ENCODE measurements at regions not wholly inside any gene's neighbourhood (a gene's known extent, or its start where the extent isn't known, plus 50 kb on each side); places are given as distances from the start of the nearest gene placed in this dataset.

DNA sequence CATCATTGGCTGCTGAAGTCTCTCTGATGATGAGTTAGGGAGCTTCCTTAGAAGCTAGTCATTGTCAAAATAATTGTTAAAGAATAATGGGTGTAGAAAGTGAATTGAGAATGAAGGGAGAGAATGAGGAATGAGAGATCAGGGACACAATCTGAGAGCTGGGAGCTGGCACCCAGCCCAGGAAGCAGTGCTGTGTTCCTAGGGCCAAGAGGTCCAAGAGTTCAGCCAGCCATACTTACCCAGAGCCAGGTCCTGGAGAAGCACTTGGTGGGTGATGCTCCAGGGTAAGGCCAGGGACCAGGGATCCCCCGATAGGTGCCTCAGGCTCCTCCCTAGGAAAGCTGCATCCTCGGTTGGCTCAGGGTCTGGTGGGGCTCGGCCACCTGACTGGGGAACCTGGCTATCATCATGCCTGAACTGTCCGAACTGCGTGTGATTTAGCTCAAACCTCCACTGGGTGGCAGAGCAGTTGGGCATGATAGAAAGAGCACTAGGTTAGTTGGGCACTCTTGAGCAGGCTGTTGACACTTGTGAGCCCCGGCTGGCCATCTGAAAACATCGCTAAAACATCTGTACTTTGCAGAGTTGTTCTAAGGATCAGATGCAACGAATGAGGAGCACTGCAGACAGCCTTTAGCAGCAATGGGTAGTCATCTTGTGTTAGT, 123.9 kb upstream of the NCAM1 start:
- Histone ChIP-seq H3K9me3 (ENCODE audit: insufficient read depth, low read depth, low read length) (no peaks in the 10 kb centered on the region), H3K27me3 (ENCODE audit: insufficient read depth, low read length) (no peaks in the 10 kb centered on the region), H3K27ac (ENCODE audit: low read length) (no peak overlapping the region), H3K36me3 (ENCODE audit: insufficient read depth, low read depth, low read length) (no peaks in the 10 kb centered on the region), H3K4me1 (ENCODE audit: insufficient read depth, low read length) (no peaks in the 10 kb centered on the region), H3K4me3 (ENCODE audit: low read length) (no peak overlapping the region), H3K9ac (ENCODE audit: low read depth, low read length) (no peak overlapping the region)

- H3K27ac ChIP-seq (ENCODE audit: low read length): no peak overlapping the region
- H3K4me1 ChIP-seq (ENCODE audit: insufficient read depth, low read length): no peaks in the 10 kb centered on the region
- no peaks in the 10 kb centered on the region for H3K27me3 ChIP-seq (ENCODE audit: insufficient read depth, low read length)
- H3K4me3 ChIP-seq (ENCODE audit: low read length): no peak overlapping the region
- H3K9me3 ChIP-seq (ENCODE audit: insufficient read depth, low read depth, low read length): no peaks in the 10 kb centered on the region
- no peak overlapping the region for H3K9ac ChIP-seq (ENCODE audit: low read depth, low read length)
- H3K36me3 ChIP-seq (ENCODE audit: insufficient read depth, low read depth, low read length): no peaks in the 10 kb centered on the region
These were observed 122.2 kb upstream of the NCAM1 start for GRCh38 chr11:112839051-112839450.

- Histone ChIP-seq H3K9me3 (ENCODE audit: insufficient read depth, low read depth, low read length) (no peaks in the 10 kb centered on the region), H3K9ac (ENCODE audit: low read depth, low read length) (no peak overlapping the region), H3K27ac (ENCODE audit: low read length) (no peak overlapping the region), H3K36me3 (ENCODE audit: insufficient read depth, low read depth, low read length) (no peaks in the 10 kb centered on the region), H3K27me3 (ENCODE audit: insufficient read depth, low read length) (no peaks in the 10 kb centered on the region), H3K4me3 (ENCODE audit: low read length) (no peak overlapping the region), H3K4me1 (ENCODE audit: insufficient read depth, low read length) (no peaks in the 10 kb centered on the region)
These were observed 119.5 kb upstream of the NCAM1 start for GRCh38 chr11:112841729-112842128.

DNA sequence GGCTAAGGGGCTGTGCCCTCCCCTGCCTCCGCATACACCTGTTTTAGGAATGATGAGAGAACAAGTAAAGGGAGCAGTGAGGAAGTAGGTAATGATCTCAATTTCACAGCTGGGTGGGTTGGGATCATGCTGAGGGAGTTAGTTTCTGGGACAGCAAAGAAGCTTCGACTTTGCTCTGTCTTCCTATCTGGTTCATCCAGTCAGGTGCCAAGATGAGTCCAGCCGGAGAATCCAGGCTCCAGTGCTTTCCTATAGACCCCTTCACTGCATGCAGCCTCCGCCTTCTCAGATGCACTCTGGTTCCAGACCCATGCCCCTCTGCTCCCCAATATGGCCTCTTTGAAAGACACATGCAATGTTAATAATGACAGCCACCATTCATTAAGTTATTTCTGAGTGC, 119.1 kb upstream of the NCAM1 start:
- Histone ChIP-seq H3K4me3 (ENCODE audit: low read length) (no peak overlapping the region), H3K9ac (ENCODE audit: low read depth, low read length) (no peak overlapping the region), H3K27ac (ENCODE audit: low read length) (no peak overlapping the region), H3K27me3 (ENCODE audit: insufficient read depth, low read length) (no peaks in the 10 kb centered on the region), H3K4me1 (ENCODE audit: insufficient read depth, low read length) (no peaks in the 10 kb centered on the region), H3K36me3 (ENCODE audit: insufficient read depth, low read depth, low read length) (no peaks in the 10 kb centered on the region), H3K9me3 (ENCODE audit: insufficient read depth, low read depth, low read length) (no peaks in the 10 kb centered on the region)

DNA sequence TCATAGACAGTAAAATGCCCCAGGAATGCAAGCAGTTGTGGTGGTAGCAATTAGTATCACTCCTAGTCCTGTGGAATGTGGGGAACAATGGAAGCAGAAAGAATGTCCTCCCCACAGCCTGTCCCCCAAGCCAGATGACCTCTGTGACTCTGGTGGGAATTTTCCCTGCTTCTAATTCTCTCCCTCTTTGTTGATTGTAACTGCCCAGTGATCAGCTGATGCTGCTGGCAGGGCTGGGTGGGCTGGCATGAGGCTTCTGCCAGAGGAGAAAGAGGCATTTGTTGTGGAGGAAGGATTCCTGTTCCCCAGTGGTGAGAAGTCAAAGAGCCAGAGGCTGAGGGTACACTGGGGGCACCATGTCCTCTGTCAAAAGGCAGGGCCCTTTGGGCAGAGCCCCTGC, 116.7 kb upstream of the NCAM1 start:
- Histone ChIP-seq H3K4me1 (ENCODE audit: insufficient read depth, low read length) (no peaks in the 10 kb centered on the region), H3K36me3 (ENCODE audit: insufficient read depth, low read depth, low read length) (no peaks in the 10 kb centered on the region), H3K9ac (ENCODE audit: low read depth, low read length) (no peak overlapping the region), H3K9me3 (ENCODE audit: insufficient read depth, low read depth, low read length) (no peaks in the 10 kb centered on the region), H3K27ac (ENCODE audit: low read length) (no peak overlapping the region), H3K27me3 (ENCODE audit: insufficient read depth, low read length) (no peaks in the 10 kb centered on the region), H3K4me3 (ENCODE audit: low read length) (no peak overlapping the region)

- H3K27ac ChIP-seq (ENCODE audit: low read length): no peak overlapping the region
- H3K9ac ChIP-seq (ENCODE audit: low read depth, low read length): no peak overlapping the region
- H3K4me3 ChIP-seq (ENCODE audit: low read length): no peak overlapping the region
- no peaks in the 10 kb centered on the region for H3K27me3 ChIP-seq (ENCODE audit: insufficient read depth, low read length)
- no peaks in the 10 kb centered on the region for H3K36me3 ChIP-seq (ENCODE audit: insufficient read depth, low read depth, low read length)
- H3K4me1 ChIP-seq (ENCODE audit: insufficient read depth, low read length): no peaks in the 10 kb centered on the region
- H3K9me3 ChIP-seq (ENCODE audit: insufficient read depth, low read depth, low read length): no peaks in the 10 kb centered on the region
These were observed 113.7 kb upstream of the NCAM1 start for GRCh38 chr11:112847568-112847967.

DNA sequence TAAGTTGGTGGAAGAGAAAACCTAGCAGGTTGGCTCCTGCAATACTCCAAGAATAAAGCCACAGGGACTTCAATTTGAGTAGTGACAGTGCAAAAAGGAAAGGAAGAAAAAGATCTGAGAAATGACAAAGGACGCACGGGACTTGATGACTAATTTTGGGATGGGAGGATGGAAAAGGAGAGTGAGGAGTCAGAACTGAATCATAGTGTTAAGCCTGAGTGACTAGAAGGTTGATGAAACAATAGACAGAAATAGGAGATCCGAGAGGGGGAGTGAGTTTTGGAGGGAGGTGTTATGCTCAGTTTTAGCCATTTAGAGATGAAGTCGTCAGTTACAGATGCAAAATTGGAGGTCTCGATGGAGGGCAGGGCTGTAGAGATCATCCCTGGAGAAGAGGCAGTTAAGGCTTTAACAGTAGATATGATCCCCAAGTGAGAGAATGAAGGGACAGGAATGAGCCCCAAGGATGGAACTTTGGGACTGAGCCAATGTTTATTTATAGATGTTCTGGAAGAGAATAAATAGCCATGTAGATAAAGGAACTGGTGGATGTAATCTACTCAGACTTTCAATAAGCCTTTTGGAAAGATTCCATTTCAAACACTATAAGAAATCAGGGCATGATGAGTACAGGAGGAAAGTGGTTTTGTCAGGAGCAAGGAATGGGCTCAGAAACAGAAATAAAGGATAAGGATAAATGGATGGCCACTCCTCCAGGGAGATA, 108.9 kb upstream of the NCAM1 start:
- H3K9ac ChIP-seq (ENCODE audit: low read depth, low read length): no peak overlapping the region
- H3K9me3 ChIP-seq (ENCODE audit: insufficient read depth, low read depth, low read length): no peaks in the 10 kb centered on the region
- no peak overlapping the region for H3K4me3 ChIP-seq (ENCODE audit: low read length)
- H3K4me1 ChIP-seq (ENCODE audit: insufficient read depth, low read length): no peaks in the 10 kb centered on the region
- H3K27me3 ChIP-seq (ENCODE audit: insufficient read depth, low read length): no peaks in the 10 kb centered on the region
- no peak overlapping the region for H3K27ac ChIP-seq (ENCODE audit: low read length)
- no peaks in the 10 kb centered on the region for H3K36me3 ChIP-seq (ENCODE audit: insufficient read depth, low read depth, low read length)

DNA sequence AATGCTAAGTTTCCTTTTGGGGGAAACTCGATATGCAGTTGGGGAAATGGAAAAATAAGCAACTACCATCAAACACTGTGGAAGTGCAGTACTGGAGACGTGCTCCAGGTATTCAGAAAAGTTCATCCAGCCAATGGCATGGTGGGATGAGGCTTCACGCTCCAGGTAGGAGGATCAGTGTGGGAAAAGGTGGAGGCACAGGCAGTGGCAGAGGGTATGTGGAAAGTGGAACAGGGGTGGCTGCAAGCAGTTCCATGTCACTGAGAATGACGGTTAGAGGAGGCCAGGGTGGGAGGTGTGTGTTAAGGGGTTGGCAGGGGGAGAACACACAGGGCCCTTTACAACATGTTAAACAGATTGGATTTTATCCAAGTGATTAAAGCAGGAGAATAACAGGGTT, 105.1 kb upstream of the NCAM1 start:
- no peaks in the 10 kb centered on the region for H3K4me1 ChIP-seq (ENCODE audit: insufficient read depth, low read length)
- H3K4me3 ChIP-seq (ENCODE audit: low read length): no peak overlapping the region
- no peaks in the 10 kb centered on the region for H3K27me3 ChIP-seq (ENCODE audit: insufficient read depth, low read length)
- no peak overlapping the region for H3K27ac ChIP-seq (ENCODE audit: low read length)
- no peaks in the 10 kb centered on the region for H3K36me3 ChIP-seq (ENCODE audit: insufficient read depth, low read depth, low read length)
- peaks cover 3% of the 10 kb centered on the region; the same call in 1 of the 2 replicates for H3K9me3 ChIP-seq (ENCODE audit: insufficient read depth, low read depth, low read length)
- H3K9ac ChIP-seq (ENCODE audit: low read depth, low read length): no peak overlapping the region

DNA sequence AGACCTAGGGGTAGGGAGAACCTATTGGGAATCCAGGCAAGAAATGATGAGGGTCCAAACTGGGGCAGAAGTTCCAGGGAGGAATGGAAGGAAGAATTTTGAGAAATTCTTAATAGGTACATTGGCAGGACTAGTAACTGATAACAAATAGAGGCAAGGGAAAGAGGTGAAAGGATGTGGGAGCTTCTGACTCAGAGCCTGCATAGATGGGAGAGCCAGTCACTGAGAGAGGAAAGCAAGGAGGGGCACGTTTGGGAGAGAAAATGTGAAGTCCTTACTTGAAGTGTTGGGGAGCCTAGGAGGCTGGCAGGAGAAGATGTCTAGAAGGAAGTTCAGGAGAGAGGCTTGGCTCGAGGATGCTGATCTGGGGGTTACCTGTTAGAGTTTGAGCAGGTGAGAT, 104.6 kb upstream of the NCAM1 start:
- Histone ChIP-seq H3K9ac (ENCODE audit: low read depth, low read length) (no peak overlapping the region), H3K4me3 (ENCODE audit: low read length) (no peak overlapping the region), H3K4me1 (ENCODE audit: insufficient read depth, low read length) (no peaks in the 10 kb centered on the region), H3K36me3 (ENCODE audit: insufficient read depth, low read depth, low read length) (no peaks in the 10 kb centered on the region), H3K9me3 (ENCODE audit: insufficient read depth, low read depth, low read length) (peaks cover 8% of the 10 kb centered on the region; the same call in 1 of the 2 replicates), H3K27ac (ENCODE audit: low read length) (no peak overlapping the region), H3K27me3 (ENCODE audit: insufficient read depth, low read length) (no peaks in the 10 kb centered on the region)

DNA sequence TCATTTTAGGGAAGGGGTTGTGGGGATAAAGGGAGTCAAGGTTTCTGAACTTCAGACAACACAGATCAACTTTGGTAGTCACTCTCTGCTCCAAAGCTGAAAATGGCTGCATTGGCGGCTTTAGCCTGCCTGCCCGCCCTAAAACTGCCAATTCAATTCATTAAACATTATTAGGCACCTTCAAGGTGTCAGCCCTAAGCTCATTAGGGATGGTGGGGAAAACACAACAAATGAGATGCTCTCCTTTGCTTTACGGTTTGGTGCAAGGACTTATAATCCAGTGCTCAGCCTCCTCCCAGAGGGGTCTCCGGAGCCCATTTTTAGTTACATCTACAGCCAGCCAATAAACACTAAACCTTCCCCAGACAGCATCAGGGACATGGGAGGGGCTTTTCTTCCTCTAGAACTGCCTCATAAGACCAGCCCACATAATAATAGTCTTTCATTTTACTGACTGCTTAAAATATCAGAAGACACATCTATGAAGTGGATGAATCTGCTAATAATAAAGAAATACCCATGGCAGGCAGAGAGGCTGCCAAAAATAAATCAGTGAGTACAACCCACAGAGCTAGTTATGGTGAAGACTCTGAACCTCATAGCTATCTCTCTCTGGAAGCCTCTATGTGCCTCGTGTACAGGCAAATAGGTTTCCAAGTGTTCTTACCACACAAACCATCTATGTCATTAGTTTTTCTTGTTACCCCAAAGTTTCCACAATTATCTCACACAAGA, 102.8 kb upstream of the NCAM1 start:
- H3K4me1 ChIP-seq (ENCODE audit: insufficient read depth, low read length): no peaks in the 10 kb centered on the region
- peaks cover 9% of the 10 kb centered on the region; the same call in 1 of the 2 replicates for H3K9me3 ChIP-seq (ENCODE audit: insufficient read depth, low read depth, low read length)
- H3K9ac ChIP-seq (ENCODE audit: low read depth, low read length): no peak overlapping the region
- H3K27me3 ChIP-seq (ENCODE audit: insufficient read depth, low read length): no peaks in the 10 kb centered on the region
- no peak overlapping the region for H3K4me3 ChIP-seq (ENCODE audit: low read length)
- H3K36me3 ChIP-seq (ENCODE audit: insufficient read depth, low read depth, low read length): no peaks in the 10 kb centered on the region
- H3K27ac ChIP-seq (ENCODE audit: low read length): no peak overlapping the region

- H3K27ac ChIP-seq (ENCODE audit: low read length): no peak overlapping the region
- no peak overlapping the region for H3K9ac ChIP-seq (ENCODE audit: low read depth, low read length)
- H3K4me3 ChIP-seq (ENCODE audit: low read length): no peak overlapping the region
- peaks cover 9% of the 10 kb centered on the region; the same call in 1 of the 2 replicates for H3K9me3 ChIP-seq (ENCODE audit: insufficient read depth, low read depth, low read length)
- no peaks in the 10 kb centered on the region for H3K4me1 ChIP-seq (ENCODE audit: insufficient read depth, low read length)
- no peaks in the 10 kb centered on the region for H3K27me3 ChIP-seq (ENCODE audit: insufficient read depth, low read length)
- H3K36me3 ChIP-seq (ENCODE audit: insufficient read depth, low read depth, low read length): no peaks in the 10 kb centered on the region
These were observed 101.4 kb upstream of the NCAM1 start for GRCh38 chr11:112859787-112860186.

GRCh38 chr11:112861356-112861755, 99.9 kb upstream of the NCAM1 start:
- Histone ChIP-seq H3K9ac (ENCODE audit: low read depth, low read length) (no peak overlapping the region), H3K36me3 (ENCODE audit: insufficient read depth, low read depth, low read length) (no peaks in the 10 kb centered on the region), H3K27me3 (ENCODE audit: insufficient read depth, low read length) (no peaks in the 10 kb centered on the region), H3K4me1 (ENCODE audit: insufficient read depth, low read length) (no peaks in the 10 kb centered on the region), H3K9me3 (ENCODE audit: insufficient read depth, low read depth, low read length) (peaks cover 9% of the 10 kb centered on the region; the same call in 1 of the 2 replicates), H3K27ac (ENCODE audit: low read length) (no peak overlapping the region), H3K4me3 (ENCODE audit: low read length) (no peak overlapping the region)

Measured in iPS-20b (cell line).